Gastrocnemius medialis (tissue), 4 donors: ENCODE measurements at regions not wholly inside any gene's neighbourhood (a gene's known extent, or its start where the extent isn't known, plus 50 kb on each side); places are given as distances from the start of the nearest gene placed in this dataset.

Experiments used
- ATAC-seq, 2 donors: fragments of 150-250 bp; one replicate each; pipeline ENCODE4 v1.9.1; 2016
- DNase-seq, 2 donors: peaks; one replicate each; pipeline ENCODE4 v3.0.0-alpha.2; 2019
- H3K27ac ChIP-seq, 4 donors: fragments of 200-600 bp; sonication (generic); 1 replicate in 1 of 4; 2 replicates in 3 of 4; pipeline ENCODE4 v1.5.1; 2016 to 2018; ENCODE audit warnings: mild to moderate bottlenecking in 2 of 4, moderate library complexity in 1 of 4
- H3K27me3 ChIP-seq, 3 donors: fragments of 200-600 bp; sonication (generic) in 2 of 3; 1 replicate in 1 of 3; 2 replicates in 2 of 3; pipeline versions ENCODE4 v1.5.1 to v1.6.0; 2016 to 2019; ENCODE audit warnings: mild to moderate bottlenecking in 1 of 3, moderate library complexity in 1 of 3
- H3K36me3 ChIP-seq, 2 donors: fragments of 200-600 bp; sonication (generic) in 1 of 2; one replicate each; pipeline ENCODE4 v1.5.1; 2017 to 2018
- H3K4me1 ChIP-seq, 2 donors: fragments of 200-600 bp; sonication (generic) in 1 of 2; one replicate each; pipeline ENCODE4 v1.5.1; 2016 to 2017; ENCODE audit warnings: mild to moderate bottlenecking in 2 of 2
- H3K4me3 ChIP-seq, 4 donors: fragments of 200-600 bp; sonication (generic) in 3 of 4; 1 replicate in 1 of 4; 2 replicates in 3 of 4; pipeline ENCODE4 v1.5.1; 2016 to 2019; ENCODE audit warnings: mild to moderate bottlenecking in 2 of 4
- H3K9me3 ChIP-seq, 3 donors: fragments of 200-600 bp; sonication (generic) in 2 of 3; 1 replicate in 1 of 3; 2 replicates in 2 of 3; pipeline ENCODE4 v1.5.1; 2016 to 2019
- CTCF ChIP-seq, 5 experiments: fragments of 450-650 bp in 3 of 5; fragments of 200-600 bp in 2 of 5; sonication (generic) in 2 of 5; IDR thresholded peaks in 4 of 5; conservative IDR thresholded peaks in 1 of 5; 1 replicate in 4 of 5; 2 replicates in 1 of 5; pipeline ENCODE4 v1.5.1; 2016 to 2019; ENCODE audit warnings: antibody characterized with exemption in 5 of 5, mild to moderate bottlenecking in 3 of 5, moderate library complexity in 3 of 5
- POLR2A ChIP-seq, 2 donors: fragments of 450-650 bp; IDR thresholded peaks; one replicate each; pipeline ENCODE4 v1.6.1; 2017; ENCODE audit warnings: antibody characterized with exemption in 2 of 2, mild to moderate bottlenecking in 2 of 2, moderate library complexity in 2 of 2
- in situ Hi-C, 4 donors: fragments of 200-750 bp; cut with MboI; loops; one replicate each; pipeline versions ENCODE4 v1.15.0 to v1.8.0; 2017; ENCODE audit warnings: low sequenced_read_pairs in 4 of 4
- intact Hi-C: fragments of 100-400 bp; cut with DNase I; formaldehyde crosslinking; loops from one replicate; pipeline ENCODE4 v1.15.1; 2023; ENCODE audit warnings: low total_unique reads

DNA sequence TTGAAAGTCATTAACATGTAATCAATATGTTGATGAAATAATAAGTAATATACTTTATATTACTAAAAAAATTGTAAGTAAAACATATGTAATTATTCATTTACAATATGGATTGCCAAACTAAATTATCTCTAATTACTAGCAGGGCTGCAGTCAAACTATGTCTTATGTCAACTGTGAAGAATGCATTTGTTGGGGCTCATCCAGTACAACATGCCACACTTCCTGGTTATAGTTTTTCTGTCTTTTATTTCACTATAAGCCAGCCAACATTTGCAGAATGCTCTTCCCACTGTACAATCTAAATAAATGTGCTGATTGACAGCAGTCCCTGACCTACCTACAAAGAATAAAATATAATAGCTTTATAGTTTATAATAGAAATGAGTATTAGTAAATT is 975.4 kb upstream of the NDST4 start:
- no peak for TF ChIP-seq POLR2A (IDR thresholded peaks at IDR 0.05)
- no peak for TF ChIP-seq CTCF (IDR thresholded peaks at IDR 0.05 in 4 of 5, conservative IDR thresholded peaks at IDR 0.05 in 1 of 5)
- DNase-seq (no peak), ATAC-seq (no peak)
- Histone ChIP-seq H3K9me3 (no peaks in the 10 kb centered on the region), H3K27ac (no peak overlapping the region), H3K36me3 (no peaks in the 10 kb centered on the region), H3K4me3 (no peak overlapping the region), H3K4me1 (no peaks in the 10 kb centered on the region), H3K27me3 (no peaks in the 10 kb centered on the region)
- intact Hi-C loops, result no loop called here
- in situ Hi-C loops, result no loop called here

- H3K27me3 ChIP-seq, result no peaks in the 10 kb centered on the region
- no peak overlapping the region for H3K4me3 ChIP-seq
- in situ Hi-C loops, result no loop called here
- no peak for ATAC-seq
- no peaks in the 10 kb centered on the region for H3K4me1 ChIP-seq
- DNase-seq, result no peak
- no peaks in the 10 kb centered on the region for H3K36me3 ChIP-seq
- no peak overlapping the region for H3K27ac ChIP-seq
- intact Hi-C loops, result no loop called here
- TF ChIP-seq POLR2A (IDR thresholded peaks at IDR 0.05) (no peak), CTCF (IDR thresholded peaks at IDR 0.05 in 4 of 5, conservative IDR thresholded peaks at IDR 0.05 in 1 of 5) (no peak)
- H3K9me3 ChIP-seq, result no peaks in the 10 kb centered on the region
These were observed 969.5 kb upstream of the NDST4 start for GRCh38 chr4:116082808-116083366.

- no peak overlapping the region for H3K4me3 ChIP-seq
- H3K4me1 ChIP-seq, result no peaks in the 10 kb centered on the region
- in situ Hi-C loops, result no loop called here
- DNase-seq, result no peak
- no peaks in the 10 kb centered on the region for H3K36me3 ChIP-seq
- H3K27ac ChIP-seq, result no peak overlapping the region
- H3K27me3 ChIP-seq, result no peaks in the 10 kb centered on the region
- TF ChIP-seq POLR2A (IDR thresholded peaks at IDR 0.05), result no peak
- no peak for TF ChIP-seq CTCF (IDR thresholded peaks at IDR 0.05 in 4 of 5, conservative IDR thresholded peaks at IDR 0.05 in 1 of 5)
- intact Hi-C loops, result no loop called here
- ATAC-seq, result no peak
- no peaks in the 10 kb centered on the region for H3K9me3 ChIP-seq
These were observed 959.6 kb upstream of the NDST4 start for GRCh38 chr4:116073051-116073450.

GRCh38 chr4:116070283-116070682 is 956.9 kb upstream of the NDST4 start:
- no peaks in the 10 kb centered on the region for H3K27me3 ChIP-seq
- H3K27ac ChIP-seq, result no peak overlapping the region
- ATAC-seq, result no peak
- H3K9me3 ChIP-seq, result no peaks in the 10 kb centered on the region
- no peak overlapping the region for H3K4me3 ChIP-seq
- no peaks in the 10 kb centered on the region for H3K36me3 ChIP-seq
- TF ChIP-seq POLR2A (IDR thresholded peaks at IDR 0.05) (no peak), CTCF (IDR thresholded peaks at IDR 0.05 in 4 of 5, conservative IDR thresholded peaks at IDR 0.05 in 1 of 5) (no peak)
- DNase-seq, result no peak
- intact Hi-C loops, result no loop called here
- H3K4me1 ChIP-seq, result no peaks in the 10 kb centered on the region
- in situ Hi-C loops, result no loop called here

DNA sequence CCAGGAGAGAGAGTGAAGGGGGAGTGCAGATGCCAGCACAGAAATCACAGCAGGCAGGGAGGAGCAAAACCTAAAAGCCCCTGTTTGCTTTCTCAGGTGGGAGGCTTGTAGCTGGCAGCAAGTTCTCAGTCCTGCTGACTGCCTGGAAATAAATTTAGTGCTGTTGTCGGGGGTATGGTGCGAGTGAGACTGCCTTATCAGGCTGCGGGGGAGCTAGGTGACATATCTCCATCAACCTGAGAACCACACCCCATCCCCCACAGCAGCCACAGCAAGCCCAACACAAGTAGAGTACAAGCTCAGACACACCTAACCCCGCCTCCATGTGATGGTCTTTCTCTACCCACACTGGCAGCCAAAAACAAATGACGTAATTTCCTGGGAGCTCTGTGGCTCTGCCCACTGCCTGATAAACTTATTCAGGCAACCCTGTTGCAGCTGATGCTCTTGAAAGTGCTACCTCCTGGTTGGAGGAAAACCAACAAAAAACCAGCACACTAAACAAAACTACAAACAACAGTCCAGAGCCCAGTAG is 953.4 kb upstream of the NDST4 start:
- no peak for ATAC-seq
- DNase-seq, result no peak
- in situ Hi-C loops, result no loop called here
- Histone ChIP-seq H3K9me3 (no peaks in the 10 kb centered on the region), H3K27ac (no peak overlapping the region), H3K27me3 (no peaks in the 10 kb centered on the region), H3K36me3 (no peaks in the 10 kb centered on the region), H3K4me1 (no peaks in the 10 kb centered on the region), H3K4me3 (no peak overlapping the region)
- intact Hi-C loops, result no loop called here
- TF ChIP-seq POLR2A (IDR thresholded peaks at IDR 0.05), result no peak
- no peak for TF ChIP-seq CTCF (IDR thresholded peaks at IDR 0.05 in 4 of 5, conservative IDR thresholded peaks at IDR 0.05 in 1 of 5)
